ENCODE measurements at regions not wholly inside any gene's neighbourhood (a gene's known extent, or its start where the extent isn't known, plus 50 kb on each side); places are given as distances from the start of the nearest gene placed in this dataset.

DNA sequence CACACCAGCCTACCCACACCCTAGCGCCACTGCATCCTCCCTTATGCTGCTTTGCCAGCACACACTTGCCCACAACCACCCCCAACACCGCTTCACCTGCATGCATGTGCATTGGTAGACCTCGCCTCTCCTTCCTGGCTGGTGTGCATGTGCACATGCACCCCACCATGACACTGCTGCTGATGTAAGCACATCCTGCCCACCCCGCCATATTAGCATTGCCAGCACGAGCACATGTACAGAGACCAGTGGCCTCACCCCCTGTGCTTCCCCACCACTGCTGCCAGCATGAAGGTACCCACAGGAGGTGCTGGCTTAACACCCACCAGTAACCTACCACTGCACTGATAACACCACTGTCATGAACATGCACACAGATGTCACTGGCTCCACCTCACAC, 218.2 kb downstream of the SLCO4C1 start:
- Histone ChIP-seq H3K4me1 (ENCODE audit: insufficient read depth, low read length, poor library complexity, severe bottlenecking) (no peaks in the 10 kb centered on the region), H4K20me1 (ENCODE audit: insufficient read depth, low read length) (no peaks in the 10 kb centered on the region), H3K4me3 (ENCODE audit: low read depth, low read length, poor library complexity, severe bottlenecking) (no peak overlapping the region), H3K9me3 (ENCODE audit: low read length) (no peaks in the 10 kb centered on the region), H3K9me2 (ENCODE audit: insufficient read depth, low read length) (no peaks in the 10 kb centered on the region), H3K36me3 (ENCODE audit: insufficient read depth, low read length) (no peaks in the 10 kb centered on the region), H3K27ac (ENCODE audit: low read depth, low read length, poor library complexity, severe bottlenecking) (no peak overlapping the region), H3K79me2 (ENCODE audit: insufficient read depth, low read depth, low read length) (no peaks in the 10 kb centered on the region), H3K4me2 (ENCODE audit: low read length) (no peak overlapping the region), H2AFZ (ENCODE audit: low read length) (no peak overlapping the region)
- POLR2A ChIA-PET, result no interaction called here
- no peak for TF ChIP-seq CTCF (conservative IDR thresholded peaks at IDR 0.05; ENCODE audit: low read length)
- no peak for TF ChIP-seq EZH2phosphoT487 (IDR thresholded peaks at IDR 0.05; ENCODE audit: borderline replicate concordance, low read depth, low read length)
- CTCF ChIA-PET (ENCODE audit: unreplicated experiment), result no interaction called here
- intact Hi-C loops (cut with micrococcal nuclease; ENCODE audit: unreplicated experiment), result no loop called here
- no TSS peak for BruUV-seq (replicated peaks)
- DNase-seq (ENCODE audit: low spot score), result no peak

- ChIA-PET POLR2A (no interaction called here), CTCF (ENCODE audit: unreplicated experiment) (no interaction called here)
- no peak overlapping the region for H3K4me3 ChIP-seq (ENCODE audit: low read depth, low read length, poor library complexity, severe bottlenecking)
- no TSS peak for BruUV-seq (replicated peaks)
- no peaks in the 10 kb centered on the region for H3K9me3 ChIP-seq (ENCODE audit: low read length)
- no peaks in the 10 kb centered on the region for H3K9me2 ChIP-seq (ENCODE audit: insufficient read depth, low read length)
- TF ChIP-seq EZH2phosphoT487 (IDR thresholded peaks at IDR 0.05; ENCODE audit: borderline replicate concordance, low read depth, low read length) (no peak), CTCF (conservative IDR thresholded peaks at IDR 0.05; ENCODE audit: low read length) (no peak)
- H3K4me2 ChIP-seq (ENCODE audit: low read length), result no peak overlapping the region
- intact Hi-C loops (cut with micrococcal nuclease; ENCODE audit: unreplicated experiment), result no loop called here
- no peaks in the 10 kb centered on the region for H3K36me3 ChIP-seq (ENCODE audit: insufficient read depth, low read length)
- no peaks in the 10 kb centered on the region for H3K79me2 ChIP-seq (ENCODE audit: insufficient read depth, low read depth, low read length)
- H4K20me1 ChIP-seq (ENCODE audit: insufficient read depth, low read length), result no peaks in the 10 kb centered on the region
- H3K27ac ChIP-seq (ENCODE audit: low read depth, low read length, poor library complexity, severe bottlenecking), result no peak overlapping the region
- H3K4me1 ChIP-seq (ENCODE audit: insufficient read depth, low read length, poor library complexity, severe bottlenecking), result no peaks in the 10 kb centered on the region
- no peak for DNase-seq (ENCODE audit: low spot score)
- H2AFZ ChIP-seq (ENCODE audit: low read length), result no peak overlapping the region
Observed at GRCh38 chr5:102069974-102070373, 226.1 kb downstream of the SLCO4C1 start.

DNA sequence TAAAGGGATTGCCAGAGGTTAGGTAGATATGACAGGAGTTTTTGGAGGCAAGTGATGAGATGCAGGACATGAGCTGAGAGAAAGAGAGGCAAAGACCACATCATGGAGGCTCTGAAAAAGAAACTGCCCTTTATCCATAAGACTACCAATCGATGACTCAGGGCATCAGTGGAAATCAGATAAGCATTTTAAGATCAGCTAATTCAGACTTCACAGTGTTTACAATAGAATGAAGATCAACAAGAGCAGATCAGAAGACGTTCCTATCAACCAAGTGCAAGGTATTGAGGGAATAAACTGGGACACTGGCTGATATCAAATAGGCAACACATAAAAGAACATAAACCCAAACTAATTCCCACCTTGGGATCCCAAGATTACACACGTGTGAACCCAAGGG, 227.2 kb downstream of the SLCO4C1 start:
- H3K4me1 ChIP-seq (ENCODE audit: insufficient read depth, low read length, poor library complexity, severe bottlenecking), result no peaks in the 10 kb centered on the region
- no peaks in the 10 kb centered on the region for H4K20me1 ChIP-seq (ENCODE audit: insufficient read depth, low read length)
- ChIA-PET POLR2A (no interaction called here), CTCF (ENCODE audit: unreplicated experiment) (no interaction called here)
- H3K4me3 ChIP-seq (ENCODE audit: low read depth, low read length, poor library complexity, severe bottlenecking), result no peak overlapping the region
- H3K27ac ChIP-seq (ENCODE audit: low read depth, low read length, poor library complexity, severe bottlenecking), result no peak overlapping the region
- DNase-seq (ENCODE audit: low spot score), result no peak
- intact Hi-C loops (cut with micrococcal nuclease; ENCODE audit: unreplicated experiment), result no loop called here
- no peak overlapping the region for H2AFZ ChIP-seq (ENCODE audit: low read length)
- H3K9me3 ChIP-seq (ENCODE audit: low read length), result no peaks in the 10 kb centered on the region
- H3K9me2 ChIP-seq (ENCODE audit: insufficient read depth, low read length), result no peaks in the 10 kb centered on the region
- no peaks in the 10 kb centered on the region for H3K79me2 ChIP-seq (ENCODE audit: insufficient read depth, low read depth, low read length)
- H3K36me3 ChIP-seq (ENCODE audit: insufficient read depth, low read length), result no peaks in the 10 kb centered on the region
- no peak overlapping the region for H3K4me2 ChIP-seq (ENCODE audit: low read length)
- no TSS peak for BruUV-seq (replicated peaks)
- TF ChIP-seq EZH2phosphoT487 (IDR thresholded peaks at IDR 0.05; ENCODE audit: borderline replicate concordance, low read depth, low read length) (no peak), CTCF (conservative IDR thresholded peaks at IDR 0.05; ENCODE audit: low read length) (no peak)

Data from OCI-LY7 (cell line).